ENCODE measurements at regions not wholly inside any gene's neighbourhood (a gene's known extent, or its start where the extent isn't known, plus 50 kb on each side); places are given as distances from the start of the nearest gene placed in this dataset.

DNA sequence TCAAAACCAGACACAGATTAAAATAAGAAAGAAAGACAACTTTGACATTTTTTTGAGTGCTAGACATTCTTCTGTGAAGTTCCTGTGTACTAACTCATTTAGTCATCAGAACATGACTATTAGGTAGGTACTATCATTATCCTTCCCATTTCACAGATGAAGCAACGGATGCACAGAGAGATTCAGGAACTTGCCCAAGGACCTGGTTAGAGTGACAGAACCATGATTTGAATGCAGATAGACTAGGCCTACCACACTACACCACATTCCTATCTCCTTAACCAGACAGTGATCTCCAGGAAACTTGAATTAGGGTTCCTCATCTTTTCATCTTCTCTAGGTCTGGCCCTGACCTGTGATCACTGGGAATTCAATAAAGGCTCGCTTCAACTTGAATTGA is 54.4 kb upstream of the MED13L start:
- TF ChIP-seq, protein P1, sequence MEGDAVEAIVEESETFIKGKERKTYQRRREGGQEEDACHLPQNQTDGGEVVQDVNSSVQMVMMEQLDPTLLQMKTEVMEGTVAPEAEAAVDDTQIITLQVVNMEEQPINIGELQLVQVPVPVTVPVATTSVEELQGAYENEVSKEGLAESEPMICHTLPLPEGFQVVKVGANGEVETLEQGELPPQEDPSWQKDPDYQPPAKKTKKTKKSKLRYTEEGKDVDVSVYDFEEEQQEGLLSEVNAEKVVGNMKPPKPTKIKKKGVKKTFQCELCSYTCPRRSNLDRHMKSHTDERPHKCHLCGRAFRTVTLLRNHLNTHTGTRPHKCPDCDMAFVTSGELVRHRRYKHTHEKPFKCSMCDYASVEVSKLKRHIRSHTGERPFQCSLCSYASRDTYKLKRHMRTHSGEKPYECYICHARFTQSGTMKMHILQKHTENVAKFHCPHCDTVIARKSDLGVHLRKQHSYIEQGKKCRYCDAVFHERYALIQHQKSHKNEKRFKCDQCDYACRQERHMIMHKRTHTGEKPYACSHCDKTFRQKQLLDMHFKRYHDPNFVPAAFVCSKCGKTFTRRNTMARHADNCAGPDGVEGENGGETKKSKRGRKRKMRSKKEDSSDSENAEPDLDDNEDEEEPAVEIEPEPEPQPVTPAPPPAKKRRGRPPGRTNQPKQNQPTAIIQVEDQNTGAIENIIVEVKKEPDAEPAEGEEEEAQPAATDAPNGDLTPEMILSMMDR (IDR thresholded peaks at IDR 0.05): no peak
- no peak for TF ChIP-seq POLR2A (IDR thresholded peaks at IDR 0.05)

Measured in adrenal gland (tissue), 5 donors.